ENCODE measurements at regions not wholly inside any gene's neighbourhood (a gene's known extent, or its start where the extent isn't known, plus 50 kb on each side); places are given as distances from the start of the nearest gene placed in this dataset.
"Not testable (repeated sequence)": the region's sequence is repeated elsewhere in the genome, so short reads cannot be mapped to it uniquely, and the experiment has no call there.

GRCh38 chr16:29212084-29213027 is 194.2 kb downstream of the NPIPB11 start:
- TF ChIP-seq POLR2AphosphoS5, CTCF, POLR2A (IDR thresholded peaks at IDR 0.05): not testable (repeated sequence)
